Adrenal gland (tissue), 9 donors: ENCODE measurements at regions not wholly inside any gene's neighbourhood (a gene's known extent, or its start where the extent isn't known, plus 50 kb on each side); places are given as distances from the start of the nearest gene placed in this dataset.

Experiments used
- DNase-seq, 7 donors: peaks; one replicate each; pipeline ENCODE4 v3.0.0-alpha.2; 2019 to 2020
- H3K27ac ChIP-seq, 5 donors: fragments of 200-600 bp; sonication (generic) in 4 of 5; 1 replicate in 3 of 5; 2 replicates in 2 of 5; pipeline versions ENCODE4 v1.5.1 to v1.8.0; 2016 to 2020; ENCODE audit warnings: mild to moderate bottlenecking in 1 of 5
- H3K27me3 ChIP-seq: fragments of 200-600 bp; 2 replicates; pipeline ENCODE4 v1.8.0; 2021
- H3K36me3 ChIP-seq, 2 donors: fragments of 200-600 bp; replicated peaks in 1 of 2; 1 replicate in 1 of 2; 2 replicates in 1 of 2; pipeline versions ENCODE4 v1.5.1 to v1.8.0; 2018 to 2022
- H3K4me1 ChIP-seq, 2 donors: fragments of 200-600 bp; replicated peaks in 1 of 2; 1 replicate in 1 of 2; 2 replicates in 1 of 2; pipeline versions ENCODE4 v1.5.1 to v1.8.0; 2018 to 2021
- H3K4me3 ChIP-seq, 4 donors: fragments of 200-600 bp; sonication (generic) in 3 of 4; one replicate each; pipeline ENCODE4 v1.5.1; 2016 to 2018
- H3K9me3 ChIP-seq, 3 donors: fragments of 200-600 bp; sonication (generic) in 1 of 3; replicated peaks in 1 of 3; 1 replicate in 2 of 3; 2 replicates in 1 of 3; pipeline versions ENCODE4 v1.5.1 to v1.8.0; 2016 to 2021
- POLR2A ChIP-seq, 2 donors: fragments of 450-650 bp; IDR thresholded peaks; one replicate each; pipeline ENCODE4 v1.6.1; 2017; ENCODE audit warnings: antibody characterized with exemption in 2 of 2, mild to moderate bottlenecking in 2 of 2, moderate library complexity in 1 of 2
- WGBS, 4 donors: extraction: QIAGEN DNeasy Blood & Tissue Kit in 2 of 4; methylation state at CpG; one replicate each; pipeline versions ENCODE4 v1.1.5 to v1.1.7; 2013 to 2017; 5-methylcytosine and 5-hydroxymethylcytosine counted together
- intact Hi-C, 2 donors: fragments of 100-400 bp; cut with DNase I; formaldehyde crosslinking; loops; one replicate each; pipeline versions ENCODE4 v1.14.1 to v1.15.0; 2022 to 2023
- TF ChIP-seq, protein P1 (sequence below), 6 experiments: fragments of 450-650 bp in 4 of 6; fragments of 200-600 bp in 2 of 6; sonication (generic) in 1 of 6; IDR thresholded peaks; 1 replicate in 5 of 6; 2 replicates in 1 of 6; pipeline versions ENCODE4 v1.5.1 to v1.8.0; 2016 to 2021; ENCODE audit warnings: antibody characterized with exemption in 6 of 6, mild to moderate bottlenecking in 2 of 6, moderate library complexity in 1 of 6
- donor health status: healthy with polysubstance abuse.
- donor health status: Bipolar disorder and iron deficiency.
- donor health status: DM: yes; HTN: yes; CAD: no.
- donor health status: DM: no; HTN: no; CAD: no.
- donor health status: DM: no; HTN: no; CAD: no.

DNA sequence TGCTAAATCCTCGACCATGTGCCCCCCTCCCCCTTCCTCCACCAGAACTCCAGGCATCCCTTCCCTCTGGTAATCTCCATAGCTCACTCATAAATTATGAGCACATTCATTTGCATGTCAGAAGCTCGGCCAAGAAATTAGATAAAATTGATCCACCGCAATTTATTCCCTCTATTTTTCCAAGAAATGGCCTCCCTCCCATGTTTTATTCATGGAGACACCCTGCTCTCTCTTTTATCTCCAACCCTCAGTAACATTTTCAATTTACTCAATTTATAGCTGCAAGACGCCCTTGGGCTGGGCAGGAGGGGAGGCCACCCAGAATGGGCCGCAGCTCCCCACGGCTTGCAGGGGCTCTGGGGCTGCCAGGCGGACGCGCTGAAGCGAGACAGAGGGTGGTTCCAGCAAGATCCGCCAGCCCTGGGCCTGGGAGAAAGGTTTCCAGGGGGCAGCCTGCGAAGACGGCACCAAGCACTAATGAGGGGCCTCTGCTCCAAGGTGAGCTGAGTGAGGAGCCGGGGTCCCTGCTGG, 54.7 kb upstream of the ZNF423 start:
- no peak for DNase-seq
- intact Hi-C loops = loop anchor here in 1 of 2 donors (10.0 kb wide), 1 partner anchor 396 kb away; no protein-coding TSS in a partner anchor
- Histone ChIP-seq H3K9me3 (no peaks in the 10 kb centered on the region), H3K4me3 (no peak overlapping the region), H3K27me3 (no peaks in the 10 kb centered on the region), H3K27ac (no peak overlapping the region), H3K36me3 (no peaks in the 10 kb centered on the region), H3K4me1 (no peaks in the 10 kb centered on the region)
- WGBS, 4 donors = 67 to 75% (median 70%) methylated on average over 13 to 14 of the region's 14 CpGs
- no peak for TF ChIP-seq POLR2A (IDR thresholded peaks at IDR 0.05)
- TF ChIP-seq, protein P1, sequence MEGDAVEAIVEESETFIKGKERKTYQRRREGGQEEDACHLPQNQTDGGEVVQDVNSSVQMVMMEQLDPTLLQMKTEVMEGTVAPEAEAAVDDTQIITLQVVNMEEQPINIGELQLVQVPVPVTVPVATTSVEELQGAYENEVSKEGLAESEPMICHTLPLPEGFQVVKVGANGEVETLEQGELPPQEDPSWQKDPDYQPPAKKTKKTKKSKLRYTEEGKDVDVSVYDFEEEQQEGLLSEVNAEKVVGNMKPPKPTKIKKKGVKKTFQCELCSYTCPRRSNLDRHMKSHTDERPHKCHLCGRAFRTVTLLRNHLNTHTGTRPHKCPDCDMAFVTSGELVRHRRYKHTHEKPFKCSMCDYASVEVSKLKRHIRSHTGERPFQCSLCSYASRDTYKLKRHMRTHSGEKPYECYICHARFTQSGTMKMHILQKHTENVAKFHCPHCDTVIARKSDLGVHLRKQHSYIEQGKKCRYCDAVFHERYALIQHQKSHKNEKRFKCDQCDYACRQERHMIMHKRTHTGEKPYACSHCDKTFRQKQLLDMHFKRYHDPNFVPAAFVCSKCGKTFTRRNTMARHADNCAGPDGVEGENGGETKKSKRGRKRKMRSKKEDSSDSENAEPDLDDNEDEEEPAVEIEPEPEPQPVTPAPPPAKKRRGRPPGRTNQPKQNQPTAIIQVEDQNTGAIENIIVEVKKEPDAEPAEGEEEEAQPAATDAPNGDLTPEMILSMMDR (IDR thresholded peaks at IDR 0.05) = no peak

DNA sequence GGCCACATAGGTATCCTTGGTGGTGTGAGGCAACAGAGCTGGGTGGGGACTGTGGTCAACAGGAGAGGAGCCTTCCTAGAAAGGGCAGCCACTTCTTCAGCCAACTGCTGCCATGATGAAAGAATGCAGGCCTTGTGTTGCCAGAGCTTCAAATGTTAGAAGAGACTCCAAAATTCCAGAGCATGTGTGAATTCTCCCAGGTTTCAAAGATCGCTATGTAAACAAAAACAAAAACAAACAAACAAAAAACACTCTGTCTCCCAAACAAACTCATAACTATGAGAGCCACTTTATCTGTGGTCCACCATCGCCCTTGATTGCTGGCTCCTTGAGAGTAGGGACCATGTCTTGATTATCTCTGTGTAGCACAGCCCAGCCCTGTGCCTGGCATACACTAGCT, 55.5 kb upstream of the ZNF423 start:
- H3K27me3 ChIP-seq = no peaks in the 10 kb centered on the region

DNA sequence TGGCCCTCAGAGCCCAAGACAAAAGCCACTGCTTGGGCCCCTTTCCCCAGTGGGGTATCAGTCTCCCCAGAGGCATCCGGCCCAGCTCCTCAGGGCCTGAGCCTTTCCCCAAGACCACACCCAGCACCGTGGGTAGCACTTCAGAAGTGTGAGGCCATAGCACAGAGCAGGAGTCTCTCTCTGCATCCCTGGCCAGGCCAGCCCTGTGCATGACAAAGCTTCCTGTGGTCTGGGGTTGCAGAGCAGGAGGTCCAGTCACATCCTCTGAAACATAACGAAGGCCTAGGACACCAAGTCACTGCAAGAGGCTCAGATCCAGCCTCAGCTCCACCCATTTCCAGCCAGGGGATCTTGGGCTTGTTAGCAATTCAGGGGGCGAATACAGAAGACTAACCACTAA, 56.8 kb upstream of the ZNF423 start:
- TF ChIP-seq, protein P1 (IDR thresholded peaks at IDR 0.05) = no peak
- no peak for TF ChIP-seq POLR2A (IDR thresholded peaks at IDR 0.05)
- Histone ChIP-seq H3K36me3 (no peaks in the 10 kb centered on the region), H3K4me3 (no peak overlapping the region), H3K4me1 (no peaks in the 10 kb centered on the region), H3K27ac (no peak overlapping the region), H3K9me3 (no peaks in the 10 kb centered on the region), H3K27me3 (no peaks in the 10 kb centered on the region)
- 83 to 100% (median 88%) methylated on average over 1 to 4 of the region's 4 CpGs for WGBS, 4 donors
- no peak for DNase-seq
- intact Hi-C loops = loop anchor here in 1 of 2 donors (10.0 kb wide), 1 partner anchor 398 kb away; no protein-coding TSS in a partner anchor

More for the DNA sequence above, 55.5 kb upstream of the ZNF423 start:
- Histone ChIP-seq H3K4me3 (no peak overlapping the region), H3K4me1 (no peaks in the 10 kb centered on the region), H3K9me3 (no peaks in the 10 kb centered on the region), H3K36me3 (no peaks in the 10 kb centered on the region), H3K27ac (no peak overlapping the region)
- no peak for DNase-seq
- TF ChIP-seq, protein P1 (IDR thresholded peaks at IDR 0.05) = no peak
- no peak for TF ChIP-seq POLR2A (IDR thresholded peaks at IDR 0.05)
- intact Hi-C loops = loop anchor here in 1 of 2 donors (10.0 kb wide), 1 partner anchor 397 kb away; no protein-coding TSS in a partner anchor
- WGBS, 4 donors = 89 to 98% (median 93%) methylated on average over 2 of the region's 2 CpGs

DNA sequence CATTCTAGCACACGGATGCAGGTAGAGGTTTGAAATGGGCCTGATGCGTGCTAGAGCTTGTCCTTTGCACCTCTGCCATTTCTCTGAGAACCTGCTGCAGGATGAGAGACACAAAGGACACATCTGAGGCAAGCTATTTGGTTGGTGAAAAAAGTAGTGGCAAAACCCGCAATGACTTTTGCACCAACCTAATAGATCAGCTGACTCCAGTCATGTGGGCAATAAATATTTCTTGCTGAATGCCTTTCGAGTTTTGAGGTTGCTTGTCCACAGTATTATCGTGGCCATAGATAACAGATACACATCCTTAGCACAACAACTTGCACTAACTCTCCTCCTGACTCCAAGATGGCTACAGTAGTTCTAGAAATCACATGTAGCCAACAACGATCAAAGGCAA, 57.8 kb upstream of the ZNF423 start:
- Histone ChIP-seq H3K4me3 (no peak overlapping the region), H3K36me3 (no peaks in the 10 kb centered on the region), H3K27ac (no peak overlapping the region), H3K27me3 (no peaks in the 10 kb centered on the region), H3K9me3 (no peaks in the 10 kb centered on the region), H3K4me1 (no peaks in the 10 kb centered on the region)
- TF ChIP-seq POLR2A (IDR thresholded peaks at IDR 0.05) = no peak
- no peak for DNase-seq
- intact Hi-C loops = loop anchor here in 1 of 2 donors (10.0 kb wide), 1 partner anchor 399 kb away; no protein-coding TSS in a partner anchor
- 68 to 79% (median 77%) methylated on average over 6 of the region's 6 CpGs for WGBS, 4 donors

- no peaks in the 10 kb centered on the region for H3K9me3 ChIP-seq
- intact Hi-C loops = loop anchor here in 1 of 2 donors (10.0 kb wide), 1 partner anchor 400 kb away; no protein-coding TSS in a partner anchor
- WGBS, 4 donors = 57 to 76% (median 69%) methylated on average over 4 to 5 of the region's 5 CpGs
- no peak for DNase-seq
- H3K27ac ChIP-seq = no peak overlapping the region
- no peaks in the 10 kb centered on the region for H3K4me1 ChIP-seq
- H3K27me3 ChIP-seq = no peaks in the 10 kb centered on the region
- H3K4me3 ChIP-seq = no peak overlapping the region
- H3K36me3 ChIP-seq = no peaks in the 10 kb centered on the region
- TF ChIP-seq, protein P1 (IDR thresholded peaks at IDR 0.05) = no peak
- TF ChIP-seq POLR2A (IDR thresholded peaks at IDR 0.05) = no peak
These were observed 58.7 kb upstream of the ZNF423 start for GRCh38 chr16:49914657-49915056.
